ENCODE measurements at regions not wholly inside any gene's neighbourhood (a gene's known extent, or its start where the extent isn't known, plus 50 kb on each side); places are given as distances from the start of the nearest gene placed in this dataset.
"Not testable (repeated sequence)": the region's sequence is repeated elsewhere in the genome, so short reads cannot be mapped to it uniquely, and the experiment has no call there.

GRCh38 chr14:97029800-97030199 lies 232.6 kb downstream of the VRK1 start:
- no peak for DNase-seq (ENCODE audit: low spot score)

GRCh38 chr14:97031530-97031929 lies 234.3 kb downstream of the VRK1 start:
- no peak for DNase-seq (ENCODE audit: low spot score)

- DNase-seq (ENCODE audit: low spot score): no peak
These were observed 236.4 kb downstream of the VRK1 start for GRCh38 chr14:97033556-97034081.

GRCh38 chr14:97036086-97036852 lies 239.1 kb downstream of the VRK1 start:
- DNase-seq (ENCODE audit: low spot score): no peak

GRCh38 chr14:97039717-97040363 lies 242.7 kb downstream of the VRK1 start:
- no peak for DNase-seq (ENCODE audit: low spot score)

GRCh38 chr14:97046967-97047366 lies 249.8 kb downstream of the VRK1 start:
- no peak for DNase-seq (ENCODE audit: low spot score)

- DNase-seq (ENCODE audit: low spot score): no peak
These were observed 254.8 kb downstream of the VRK1 start for GRCh38 chr14:97052001-97052400.

- DNase-seq (ENCODE audit: low spot score): no peak
These were observed 256.8 kb downstream of the VRK1 start for GRCh38 chr14:97053941-97054340.

- DNase-seq (ENCODE audit: low spot score): no peak
These were observed 258.2 kb downstream of the VRK1 start for GRCh38 chr14:97055355-97055754.

- DNase-seq (ENCODE audit: low spot score): no peak
These were observed 258.9 kb downstream of the VRK1 start for GRCh38 chr14:97056086-97056485.

GRCh38 chr14:97057238-97058073 lies 260.3 kb downstream of the VRK1 start:
- DNase-seq (ENCODE audit: low spot score): no peak

GRCh38 chr14:97058074-97058467 lies 260.9 kb downstream of the VRK1 start:
- DNase-seq (ENCODE audit: low spot score): no peak

GRCh38 chr14:97058589-97058988 lies 261.4 kb downstream of the VRK1 start:
- DNase-seq (ENCODE audit: low spot score): no peak

GRCh38 chr14:97061198-97061597 lies 264.0 kb downstream of the VRK1 start:
- DNase-seq (ENCODE audit: low spot score): no peak

GRCh38 chr14:97061714-97062113 lies 264.5 kb downstream of the VRK1 start:
- DNase-seq (ENCODE audit: low spot score): no peak

GRCh38 chr14:97065305-97066067 lies 268.3 kb downstream of the VRK1 start:
- no peak for DNase-seq (ENCODE audit: low spot score)

- no peak for DNase-seq (ENCODE audit: low spot score)
These were observed 269.1 kb downstream of the VRK1 start for GRCh38 chr14:97066068-97066899.

GRCh38 chr14:97068293-97068692 lies 271.1 kb downstream of the VRK1 start:
- DNase-seq (ENCODE audit: low spot score): not testable (repeated sequence)

GRCh38 chr14:97070259-97070658 lies 273.1 kb downstream of the VRK1 start:
- no peak for DNase-seq (ENCODE audit: low spot score)

GRCh38 chr14:97071177-97071576 lies 274.0 kb downstream of the VRK1 start:
- no peak for DNase-seq (ENCODE audit: low spot score)

GRCh38 chr14:97073622-97074021 lies 276.4 kb downstream of the VRK1 start:
- no peak for DNase-seq (ENCODE audit: low spot score)
